HG03571 (cell line): ENCODE measurements at regions not wholly inside any gene's neighbourhood (a gene's known extent, or its start where the extent isn't known, plus 50 kb on each side); places are given as distances from the start of the nearest gene placed in this dataset.
"Not testable (repeated sequence)": the region's sequence is repeated elsewhere in the genome, so short reads cannot be mapped to it uniquely, and the experiment has no call there.

Experiments used
- ATAC-seq: cut with Tn5 transposase; IDR thresholded peaks from one replicate; pipeline ENCODE4 v1.9.1; 2021; ENCODE audit not compliant: unreplicated experiment

- ATAC-seq: not testable (repeated sequence)
These were observed 99.4 kb upstream of the CHST15 start for GRCh38 chr10:124192664-124193308.

GRCh38 chr10:124190476-124190875 lies 97.1 kb upstream of the CHST15 start:
- not testable (repeated sequence) for ATAC-seq

GRCh38 chr10:124186956-124187355 lies 93.6 kb upstream of the CHST15 start:
- ATAC-seq: no peak

GRCh38 chr10:124185084-124185483 lies 91.7 kb upstream of the CHST15 start:
- ATAC-seq: no peak

GRCh38 chr10:124184208-124184830 lies 90.9 kb upstream of the CHST15 start:
- no peak for ATAC-seq

- ATAC-seq: no peak
These were observed 90.2 kb upstream of the CHST15 start for GRCh38 chr10:124183617-124184016.

GRCh38 chr10:124182088-124182541 lies 88.7 kb upstream of the CHST15 start:
- ATAC-seq: no peak

GRCh38 chr10:124181656-124182055 lies 88.3 kb upstream of the CHST15 start:
- ATAC-seq: no peak

GRCh38 chr10:124180947-124181549 lies 87.7 kb upstream of the CHST15 start:
- no peak for ATAC-seq

- ATAC-seq: no peak
These were observed 86.8 kb upstream of the CHST15 start for GRCh38 chr10:124180044-124180745.

GRCh38 chr10:124179308-124180043 lies 86.1 kb upstream of the CHST15 start:
- no peak for ATAC-seq

GRCh38 chr10:124177180-124177518 lies 83.8 kb upstream of the CHST15 start:
- no peak for ATAC-seq

- no peak for ATAC-seq
These were observed 83.2 kb upstream of the CHST15 start for GRCh38 chr10:124176349-124177179.

- no peak for ATAC-seq
These were observed 82.4 kb upstream of the CHST15 start for GRCh38 chr10:124175701-124176348.

- ATAC-seq: no peak
These were observed 81.6 kb upstream of the CHST15 start for GRCh38 chr10:124174673-124175645.

GRCh38 chr10:124174071-124174566 lies 80.7 kb upstream of the CHST15 start:
- ATAC-seq: no peak

- ATAC-seq: no peak
These were observed 80.0 kb upstream of the CHST15 start for GRCh38 chr10:124173298-124173900.
